HCT116 (cell line): ENCODE measurements at regions not wholly inside any gene's neighbourhood (a gene's known extent, or its start where the extent isn't known, plus 50 kb on each side); places are given as distances from the start of the nearest gene placed in this dataset.

ENCODE experiments used
- ATAC-seq: fragments of 200-7000 bp; cut with Tn5 transposase; 2 replicates; pipeline ENCODE4 v1.9.1; 2020; ENCODE audit warnings: mild to moderate bottlenecking, moderate library complexity
- BruUV-seq: library from RNA; stranded (reverse); fragments of 400-500 nt; replicated peaks from 2 replicates; lab custom pipeline; 2021; lab: Mats Ljungman, UMichigan
- CTCF ChIA-PET: fragments of 300-600 bp; sonication (Branson Sonifier 250); formaldehyde crosslinking; loops from one replicate; lab custom pipeline; 2021; ENCODE audit warnings: antibody characterized with exemption; lab: Charles Lee
- POLR2A ChIA-PET: fragments of 300-600, 350-600 bp; sonication (Branson Sonifier 250); formaldehyde crosslinking; loops from one replicate; lab custom pipeline; 2021; ENCODE audit warnings: antibody characterized with exemption; lab: Charles Lee
- RAD21 ChIA-PET, 2 experiments: fragments of 300-600 bp; sonication (Branson Sonifier 250); formaldehyde crosslinking; loops; one replicate each; lab custom pipeline; 2023; ENCODE audit warnings: low total read pairs in 2 of 2; ENCODE audit not compliant: uncharacterized antibody in 2 of 2, unreplicated experiment in 2 of 2, low non-redundant PET in 1 of 2; lab: Charles Lee
- DNase-seq: peaks from one replicate; pipeline ENCODE4 v3.0.0-alpha.2; 2010; ENCODE audit warnings: low read depth, low spot score
- H2AFZ ChIP-seq: fragments of 200-600 bp; shearing (Covaris generic), sonication (generic); 2 replicates; pipeline ENCODE4 v1.6.1; 2017; ENCODE audit warnings: low read depth, mixed run types, mixed read lengths, antibody characterized with exemption, low read length; ENCODE audit not compliant: poor library complexity, severe bottlenecking
- H3K27ac ChIP-seq: 2 replicates; pipeline ENCODE4 v1.5.1; 2012; ENCODE audit warnings: low read depth, low read length
- H3K27me3 ChIP-seq: fragments of 200-600 bp; sonication (generic); 2 replicates; pipeline ENCODE4 v1.6.1; 2016; ENCODE audit warnings: mixed run types, low read length, mixed read lengths; ENCODE audit not compliant: insufficient read depth
- H3K36me3 ChIP-seq, 2 experiments: fragments of 200-500 bp in 1 of 2; fragments of 200-600 bp in 1 of 2; sonication (Bioruptor generic) in 1 of 2; sonication (generic) in 1 of 2; 2 replicates each; pipeline versions ENCODE4 v1.5.1 to v1.6.1; 2014 to 2016; ENCODE audit warnings: low read length in 2 of 2, inconsistent platforms in 1 of 2, mixed read lengths in 1 of 2, mixed run types in 1 of 2; ENCODE audit not compliant: insufficient read depth in 2 of 2, control insufficient read depth in 1 of 2
- H3K4me1 ChIP-seq, 2 experiments: fragments of 200-600 bp in 1 of 2; sonication (generic) in 1 of 2; 2 replicates each; pipeline versions ENCODE4 v1.5.1 to v1.6.1; 2012 to 2017; ENCODE audit warnings: low read length in 2 of 2, inconsistent platforms in 1 of 2, mild to moderate bottlenecking in 1 of 2, mixed read lengths in 1 of 2, mixed run types in 1 of 2, moderate library complexity in 1 of 2; ENCODE audit not compliant: insufficient read depth in 2 of 2, control insufficient read depth in 1 of 2
- H3K4me2 ChIP-seq: fragments of 200-600 bp; sonication (generic); 2 replicates; pipeline ENCODE4 v1.6.1; 2017; ENCODE audit warnings: mixed run types, low read length, mixed read lengths
- H3K4me3 ChIP-seq, 2 experiments: fragments of 200-600 bp in 1 of 2; sonication (generic) in 1 of 2; replicated peaks in 1 of 2; 2 replicates each; pipeline ENCODE4 v1.5.1; 2011 to 2016; ENCODE audit warnings: low read length in 2 of 2, control low read depth in 1 of 2, low read depth in 1 of 2, mild to moderate bottlenecking in 1 of 2, mixed read lengths in 1 of 2, mixed run types in 1 of 2
- H3K79me2 ChIP-seq: fragments of 200-600 bp; sonication (generic); 2 replicates; pipeline ENCODE4 v1.6.1; 2017; ENCODE audit warnings: mild to moderate bottlenecking, mixed run types, low read length, moderate library complexity, mixed read lengths; ENCODE audit not compliant: insufficient read depth
- H3K9ac ChIP-seq: fragments of 200-600 bp; sonication (generic); 2 replicates; pipeline ENCODE4 v1.6.1; 2016; ENCODE audit warnings: low read length, mixed read lengths
- H3K9me2 ChIP-seq: fragments of 200-600 bp; sonication (generic), shearing (Covaris generic); 2 replicates; pipeline ENCODE4 v1.6.1; 2017; ENCODE audit warnings: mixed run types, mild to moderate bottlenecking, moderate library complexity; ENCODE audit not compliant: insufficient read depth
- H3K9me3 ChIP-seq, 2 experiments: fragments of 200-500 bp in 1 of 2; fragments of 200-600 bp in 1 of 2; sonication (Bioruptor generic) in 1 of 2; sonication (generic) in 1 of 2; 2 replicates each; pipeline ENCODE4 v1.6.1; 2014 to 2017; ENCODE audit warnings: low read length in 2 of 2, mixed read lengths in 2 of 2, inconsistent platforms in 1 of 2, low read depth in 1 of 2, mild to moderate bottlenecking in 1 of 2, mixed run types in 1 of 2, moderate library complexity in 1 of 2; ENCODE audit not compliant: control insufficient read depth in 1 of 2, insufficient read depth in 1 of 2
- H4K20me1 ChIP-seq: fragments of 200-600 bp; sonication (generic), shearing (Covaris generic); 2 replicates; pipeline ENCODE4 v1.6.1; 2017; ENCODE audit warnings: mixed run types, mild to moderate bottlenecking, moderate library complexity; ENCODE audit not compliant: insufficient read depth
- ATF3 ChIP-seq: IDR thresholded peaks from 2 replicates; pipeline ENCODE4 v1.6.1; 2012
- CBX3 ChIP-seq: IDR thresholded peaks from 2 replicates; pipeline ENCODE4 v1.6.1; 2012; ENCODE audit warnings: low read depth
- CEBPB ChIP-seq: IDR thresholded peaks from 2 replicates; pipeline ENCODE4 v1.6.1; 2012; ENCODE audit warnings: low read depth
- CTCF ChIP-seq, 3 experiments: fragments of 200-600 bp in 1 of 3; sonication (generic) in 1 of 3; IDR thresholded peaks in 2 of 3; conservative IDR thresholded peaks in 1 of 3; 2 replicates each; pipeline ENCODE4 v1.5.1; 2012 to 2017; ENCODE audit warnings: low read depth in 2 of 3, low read length in 2 of 3, antibody characterized with exemption in 1 of 3, borderline replicate concordance in 1 of 3, control low read depth in 1 of 3, mild to moderate bottlenecking in 1 of 3, mixed read lengths in 1 of 3, mixed run types in 1 of 3, moderate library complexity in 1 of 3; ENCODE audit not compliant: insufficient read depth in 1 of 3
- ELF1 ChIP-seq: IDR thresholded peaks from 2 replicates; pipeline ENCODE4 v1.6.1; 2012; ENCODE audit warnings: low read depth, borderline replicate concordance
- EZH2phosphoT487 ChIP-seq: fragments of 200-600 bp; IDR thresholded peaks from 2 replicates; pipeline ENCODE4 v1.6.1; 2018; ENCODE audit warnings: antibody characterized with exemption, borderline replicate concordance
- FOSL1 ChIP-seq: IDR thresholded peaks from 2 replicates; pipeline ENCODE4 v1.6.1; 2012; ENCODE audit warnings: low read depth
- JUND ChIP-seq: IDR thresholded peaks from 2 replicates; pipeline ENCODE4 v1.6.1; 2012
- POLR2A ChIP-seq: IDR thresholded peaks from 2 replicates; pipeline ENCODE4 v1.7.0; 2011; ENCODE audit warnings: borderline replicate concordance; ENCODE audit not compliant: insufficient read depth, insufficient read length; ENCODE audit errors: extremely low read depth
- POLR2AphosphoS5 ChIP-seq: IDR thresholded peaks from 2 replicates; pipeline ENCODE4 v1.6.1; 2011; ENCODE audit warnings: mild to moderate bottlenecking, low read depth, low read length, moderate library complexity
- RAD21 ChIP-seq: IDR thresholded peaks from 2 replicates; pipeline ENCODE4 v1.6.1; 2012; ENCODE audit warnings: low read depth, mild to moderate bottlenecking
- SIN3A ChIP-seq: IDR thresholded peaks from 2 replicates; pipeline ENCODE4 v1.6.1; 2012; ENCODE audit warnings: low read depth
- SP1 ChIP-seq: IDR thresholded peaks from 2 replicates; pipeline ENCODE4 v1.6.1; 2012; ENCODE audit warnings: low read depth
- SRF ChIP-seq: IDR thresholded peaks from 2 replicates; pipeline ENCODE4 v1.6.1; 2012; ENCODE audit warnings: low read depth
- TCF7L2 ChIP-seq: IDR thresholded peaks from 2 replicates; pipeline ENCODE4 v1.7.0; 2011; ENCODE audit warnings: borderline replicate concordance, inconsistent platforms; ENCODE audit not compliant: insufficient read depth, insufficient read length; ENCODE audit errors: extremely low read depth
- YY1 ChIP-seq: IDR thresholded peaks from 2 replicates; pipeline ENCODE4 v1.6.1; 2011; ENCODE audit warnings: low read length, low read depth, moderate library complexity, mild to moderate bottlenecking; ENCODE audit not compliant: insufficient replicate concordance; ENCODE audit errors: extremely low read depth
- ZFX ChIP-seq: fragments of 450-650 bp; IDR thresholded peaks from 2 replicates; pipeline ENCODE4 v1.6.1; 2017
- ZNF274 ChIP-seq: fragments of 200-500 bp; sonication (Bioruptor generic); IDR thresholded peaks from 2 replicates; pipeline ENCODE4 v1.6.1; 2014; ENCODE audit warnings: mild to moderate bottlenecking, low read depth, low read length, inconsistent platforms
- intact Hi-C: fragments of 100-400 bp; cut with micrococcal nuclease; formaldehyde crosslinking; loops from 2 replicates; pipeline ENCODE4 v1.10.0; 2022
- TF ChIP-seq, protein P1 (sequence below): IDR thresholded peaks from 2 replicates; pipeline ENCODE4 v1.6.1; 2012
- TF ChIP-seq, protein P2 (sequence below): IDR thresholded peaks from 2 replicates; pipeline ENCODE4 v1.6.1; 2011; ENCODE audit warnings: mild to moderate bottlenecking, low read length, moderate library complexity; ENCODE audit not compliant: insufficient replicate concordance; ENCODE audit errors: extremely low read depth

DNA sequence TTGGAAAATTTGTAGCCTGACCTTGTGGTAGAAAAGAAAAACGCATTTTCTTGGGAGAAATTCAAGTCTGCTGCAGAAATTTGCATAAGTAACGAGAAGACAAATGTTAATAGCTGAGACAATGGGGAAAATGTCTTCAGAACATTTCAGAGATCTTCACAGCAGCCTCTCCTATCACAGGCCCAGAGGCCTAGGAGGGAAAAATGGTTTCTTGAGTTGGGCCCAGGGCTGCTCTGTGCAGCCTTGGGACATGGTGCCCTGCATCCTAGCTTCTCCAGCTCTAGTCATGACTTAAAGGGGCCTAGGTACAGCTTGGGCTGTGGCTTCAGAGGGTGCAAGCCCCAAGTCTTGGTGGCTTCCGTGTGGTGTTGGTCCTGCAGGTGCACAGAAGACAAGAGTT lies 104.2 kb downstream of the ZNF621 start:
- no peaks in the 10 kb centered on the region for H3K36me3 ChIP-seq
- no peaks in the 10 kb centered on the region for H4K20me1 ChIP-seq
- ATAC-seq (no peak), DNase-seq (no peak)
- CTCF ChIA-PET: no interaction called here
- POLR2A ChIA-PET: no interaction called here
- no peak overlapping the region for H3K4me3 ChIP-seq
- no peak overlapping the region for H3K4me2 ChIP-seq
- H3K9me2 ChIP-seq: no peaks in the 10 kb centered on the region
- RAD21 ChIA-PET: no interaction called here
- no peak overlapping the region for H3K9ac ChIP-seq
- TF ChIP-seq, protein P1, sequence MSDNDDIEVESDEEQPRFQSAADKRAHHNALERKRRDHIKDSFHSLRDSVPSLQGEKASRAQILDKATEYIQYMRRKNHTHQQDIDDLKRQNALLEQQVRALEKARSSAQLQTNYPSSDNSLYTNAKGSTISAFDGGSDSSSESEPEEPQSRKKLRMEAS: no peak
- TF ChIP-seq RAD21: no peak
- no peak for TF ChIP-seq ELF1
- no peak for TF ChIP-seq CEBPB
- no peak for TF ChIP-seq FOSL1
- no peak for TF ChIP-seq ZNF274
- no peak for TF ChIP-seq CBX3
- TF ChIP-seq TCF7L2: no peak
- no peak for TF ChIP-seq SP1
- TF ChIP-seq CTCF (IDR thresholded peaks at IDR 0.05 in 2 of 3, conservative IDR thresholded peaks at IDR 0.05 in 1 of 3; ENCODE audit: borderline replicate concordance in 1 of 3, insufficient read depth in 1 of 3, low read depth in 2 of 3, low read length in 2 of 3): no peak
- TF ChIP-seq, protein P2, sequence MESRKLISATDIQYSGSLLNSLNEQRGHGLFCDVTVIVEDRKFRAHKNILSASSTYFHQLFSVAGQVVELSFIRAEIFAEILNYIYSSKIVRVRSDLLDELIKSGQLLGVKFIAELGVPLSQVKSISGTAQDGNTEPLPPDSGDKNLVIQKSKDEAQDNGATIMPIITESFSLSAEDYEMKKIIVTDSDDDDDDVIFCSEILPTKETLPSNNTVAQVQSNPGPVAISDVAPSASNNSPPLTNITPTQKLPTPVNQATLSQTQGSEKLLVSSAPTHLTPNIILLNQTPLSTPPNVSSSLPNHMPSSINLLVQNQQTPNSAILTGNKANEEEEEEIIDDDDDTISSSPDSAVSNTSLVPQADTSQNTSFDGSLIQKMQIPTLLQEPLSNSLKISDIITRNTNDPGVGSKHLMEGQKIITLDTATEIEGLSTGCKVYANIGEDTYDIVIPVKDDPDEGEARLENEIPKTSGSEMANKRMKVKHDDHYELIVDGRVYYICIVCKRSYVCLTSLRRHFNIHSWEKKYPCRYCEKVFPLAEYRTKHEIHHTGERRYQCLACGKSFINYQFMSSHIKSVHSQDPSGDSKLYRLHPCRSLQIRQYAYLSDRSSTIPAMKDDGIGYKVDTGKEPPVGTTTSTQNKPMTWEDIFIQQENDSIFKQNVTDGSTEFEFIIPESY: no peak
- no peak for TF ChIP-seq JUND
- TF ChIP-seq ATF3: no peak
- no peak for TF ChIP-seq SRF
- TF ChIP-seq POLR2AphosphoS5: no peak
- no peak for TF ChIP-seq YY1
- TF ChIP-seq ZFX: no peak
- TF ChIP-seq POLR2A: no peak
- TF ChIP-seq EZH2phosphoT487: no peak
- TF ChIP-seq SIN3A: no peak
- peaks cover 0 to 5% of the 10 kb centered on the region in 2 experiments; a peak in 1 of 4 replicates for H3K9me3 ChIP-seq
- no peaks in the 10 kb centered on the region for H3K79me2 ChIP-seq
- H3K27ac ChIP-seq: no peak overlapping the region
- H2AFZ ChIP-seq: no peak overlapping the region
- intact Hi-C loops: no loop called here
- H3K27me3 ChIP-seq: no peaks in the 10 kb centered on the region
- H3K4me1 ChIP-seq: no peaks in the 10 kb centered on the region
- no TSS peak for BruUV-seq
